Body of pancreas (tissue), 4 donors: ENCODE measurements at regions not wholly inside any gene's neighbourhood (a gene's known extent, or its start where the extent isn't known, plus 50 kb on each side); places are given as distances from the start of the nearest gene placed in this dataset.

Experiments
- ATAC-seq: fragments of 150-250 bp; one replicate; pipeline ENCODE4 v1.9.1; 2016
- DNase-seq, 4 donors: peaks; one replicate each; pipeline ENCODE4 v3.0.0-alpha.2; 2019
- H3K27ac ChIP-seq, 4 donors: fragments of 200-600 bp; sonication (generic); 1 replicate in 3 of 4; 2 replicates in 1 of 4; pipeline versions ENCODE4 v1.5.1 to v1.6.1; 2016 to 2019; ENCODE audit warnings: mild to moderate bottlenecking in 1 of 4, mixed read lengths in 1 of 4, moderate library complexity in 1 of 4
- H3K27me3 ChIP-seq, 2 donors: fragments of 200-600 bp; sonication (generic); one replicate each; pipeline ENCODE4 v1.6.0; 2016; ENCODE audit warnings: mild to moderate bottlenecking in 1 of 2
- H3K36me3 ChIP-seq, 2 donors: fragments of 200-600 bp; sonication (generic); replicated peaks in 1 of 2; 2 replicates each; pipeline ENCODE4 v1.5.1; 2016; ENCODE audit warnings: low read depth in 2 of 2; ENCODE audit not compliant: insufficient read depth in 1 of 2
- H3K4me1 ChIP-seq: fragments of 200-600 bp; sonication (generic); one replicate; pipeline ENCODE4 v1.6.0; 2016
- H3K4me3 ChIP-seq, 2 donors: fragments of 200-600 bp; sonication (generic); 1 replicate in 1 of 2; 2 replicates in 1 of 2; pipeline ENCODE4 v1.5.1; 2016 to 2019
- H3K9me3 ChIP-seq, 3 donors: fragments of 200-600 bp; sonication (generic); 1 replicate in 2 of 3; 2 replicates in 1 of 3; pipeline ENCODE4 v1.5.1; 2016
- CTCF ChIP-seq, 7 experiments: fragments of 450-650 bp in 4 of 7; fragments of 200-600 bp in 3 of 7; sonication (generic) in 3 of 7; IDR thresholded peaks; one replicate each; pipeline ENCODE4 v1.5.1; 2016 to 2019; ENCODE audit warnings: antibody characterized with exemption in 7 of 7
- POLR2A ChIP-seq, 3 donors: fragments of 450-650 bp; IDR thresholded peaks; one replicate each; pipeline ENCODE4 v1.6.1; 2016; ENCODE audit warnings: antibody characterized with exemption in 3 of 3, mild to moderate bottlenecking in 2 of 3
- WGBS, 2 donors: methylation state at CpG; one replicate each; pipeline ENCODE4 v1.1.5; 2017; 5-methylcytosine and 5-hydroxymethylcytosine counted together
- intact Hi-C: fragments of 100-400 bp; cut with DNase I; formaldehyde crosslinking; loops from one replicate; pipeline ENCODE4 v1.15.1; 2023

DNA sequence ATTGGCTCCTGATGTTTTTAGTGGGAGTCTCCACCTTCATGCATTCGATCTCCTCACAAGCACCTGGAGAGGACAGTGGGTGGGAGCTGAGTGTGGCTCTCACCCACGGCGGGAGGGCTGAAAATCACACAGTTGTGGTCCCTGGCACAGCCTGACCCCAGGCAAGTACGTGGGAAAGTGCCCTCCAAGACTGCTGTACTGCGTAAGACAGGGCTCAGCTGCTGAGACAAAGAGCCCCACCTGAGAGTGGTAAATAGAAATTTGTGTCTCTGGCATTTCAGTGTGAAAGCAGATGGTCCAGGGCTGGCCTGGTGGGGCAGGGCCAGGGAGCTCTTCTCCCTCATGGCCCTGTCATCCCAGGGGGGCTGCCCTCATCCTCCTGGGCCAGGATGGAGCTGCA, 77.4 kb upstream of the IQSEC1 start:
- no peak overlapping the region for H3K4me3 ChIP-seq
- no peak for ATAC-seq
- H3K27ac ChIP-seq: no peak overlapping the region
- H3K27me3 ChIP-seq: no peaks in the 10 kb centered on the region
- intact Hi-C loops: no loop called here
- WGBS, 2 donors: 87 to 90% methylated on average over 5 of the region's 5 CpGs
- DNase-seq: no peak
- H3K4me1 ChIP-seq: no peaks in the 10 kb centered on the region
- TF ChIP-seq CTCF (IDR thresholded peaks at IDR 0.05) (no peak), POLR2A (IDR thresholded peaks at IDR 0.05) (no peak)
- peaks cover 0 to 4% (median 0%) of the 10 kb centered on the region in 3 donors for H3K9me3 ChIP-seq
- H3K36me3 ChIP-seq: no peaks in the 10 kb centered on the region

DNA sequence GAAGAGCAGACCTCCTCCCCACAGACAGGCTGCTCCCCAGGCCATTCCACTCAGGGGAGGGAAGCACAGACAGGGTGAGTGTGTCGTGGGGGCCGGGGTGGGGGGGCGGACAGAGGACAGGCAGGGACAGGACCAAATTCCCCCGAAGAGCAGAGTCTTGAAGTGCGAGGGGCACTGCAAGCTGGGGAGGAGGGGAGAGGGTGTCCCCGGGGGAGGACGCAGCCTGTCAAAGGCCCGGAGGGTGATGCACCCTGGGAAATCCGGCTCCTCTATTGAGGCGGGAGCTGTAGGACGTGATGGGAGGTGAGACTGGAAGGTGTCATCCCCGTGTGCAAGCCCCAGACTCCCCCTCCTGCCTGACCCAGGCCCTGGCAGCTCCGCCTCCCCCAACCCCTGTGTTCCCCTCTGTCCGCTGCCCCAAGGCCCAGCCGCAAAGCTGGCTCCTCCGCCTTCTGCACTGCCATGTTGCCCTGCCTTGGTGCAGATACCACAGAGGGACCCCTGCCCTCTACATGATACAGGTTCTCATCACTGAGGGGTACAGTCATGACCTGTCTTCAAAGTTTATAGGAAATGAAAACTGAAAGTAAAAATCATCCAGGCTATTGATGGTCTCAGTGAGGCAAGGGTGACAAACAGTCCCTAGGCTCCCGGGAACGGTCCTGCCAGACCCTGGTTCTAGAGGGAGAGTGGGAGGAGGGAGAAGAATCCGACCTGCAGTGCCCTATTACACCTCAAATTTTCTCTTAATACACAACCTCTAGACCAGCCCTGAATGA, 76.3 kb upstream of the IQSEC1 start:
- 73 to 74% methylated on average over 16 to 18 of the region's 19 CpGs for WGBS, 2 donors
- no peaks in the 10 kb centered on the region for H3K9me3 ChIP-seq
- no peaks in the 10 kb centered on the region for H3K36me3 ChIP-seq
- H3K27ac ChIP-seq: no peak overlapping the region
- no peak for ATAC-seq
- peak in 1 of 4 donors; percentile 2 for DNase-seq
- no peaks in the 10 kb centered on the region for H3K4me1 ChIP-seq
- no peak for TF ChIP-seq POLR2A (IDR thresholded peaks at IDR 0.05)
- TF ChIP-seq CTCF (IDR thresholded peaks at IDR 0.05): no peak
- no peak overlapping the region for H3K4me3 ChIP-seq
- no peaks in the 10 kb centered on the region for H3K27me3 ChIP-seq
- intact Hi-C loops: no loop called here

DNA sequence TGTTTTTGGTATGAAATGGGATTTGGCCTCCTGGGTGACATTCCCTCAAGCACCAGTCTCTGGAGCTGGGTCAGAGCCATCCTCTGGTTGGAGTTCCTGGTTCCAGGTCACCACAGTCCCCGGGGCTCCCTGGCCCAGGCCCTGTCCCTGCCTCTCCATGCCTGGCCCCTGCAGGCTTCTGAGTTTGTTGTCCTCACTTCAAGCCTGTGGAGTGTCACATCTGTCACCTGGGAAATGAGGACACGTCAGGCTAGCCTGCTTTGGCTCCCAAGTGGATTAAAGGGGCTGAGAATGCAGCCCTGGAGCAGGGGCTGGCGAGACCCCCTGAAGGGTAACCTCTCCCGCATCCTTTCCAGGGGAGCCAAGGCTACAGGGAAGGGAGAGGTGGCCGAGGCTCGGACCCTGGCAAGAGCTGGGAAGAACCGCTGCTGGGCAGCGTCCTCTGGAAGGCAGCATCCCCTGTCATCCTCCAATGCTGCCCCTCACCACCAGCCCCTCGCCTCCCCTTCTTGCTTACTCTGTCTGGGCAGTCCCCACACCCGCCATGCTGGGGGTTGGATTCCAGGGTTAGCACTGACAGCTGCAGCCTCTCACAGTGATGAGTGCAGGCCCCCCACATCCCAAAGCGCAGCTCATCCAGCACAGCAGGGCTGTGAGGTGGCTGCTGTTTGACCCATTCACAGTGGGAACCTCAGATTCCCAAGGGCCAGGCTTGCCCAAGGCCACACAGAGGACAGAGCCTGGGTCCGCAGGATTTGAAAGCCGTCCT, 75.5 kb upstream of the IQSEC1 start:
- Histone ChIP-seq H3K4me1 (no peaks in the 10 kb centered on the region), H3K27ac (no peak overlapping the region), H3K9me3 (no peaks in the 10 kb centered on the region), H3K4me3 (no peak overlapping the region), H3K27me3 (no peaks in the 10 kb centered on the region), H3K36me3 (no peaks in the 10 kb centered on the region)
- ATAC-seq: no peak
- WGBS, 2 donors: 86 to 87% methylated on average over 7 to 13 of the region's 13 CpGs
- TF ChIP-seq CTCF (IDR thresholded peaks at IDR 0.05) (no peak), POLR2A (IDR thresholded peaks at IDR 0.05) (no peak)
- intact Hi-C loops: no loop called here
- DNase-seq: no peak

- intact Hi-C loops: no loop called here
- WGBS, 2 donors: 72 to 89% methylated on average over 6 to 8 of the region's 8 CpGs
- Histone ChIP-seq H3K4me1 (no peaks in the 10 kb centered on the region), H3K4me3 (no peak overlapping the region), H3K9me3 (no peaks in the 10 kb centered on the region), H3K36me3 (no peaks in the 10 kb centered on the region), H3K27ac (no peak overlapping the region), H3K27me3 (no peaks in the 10 kb centered on the region)
- ATAC-seq (no peak), DNase-seq (no peak)
- no peak for TF ChIP-seq CTCF (IDR thresholded peaks at IDR 0.05)
- no peak for TF ChIP-seq POLR2A (IDR thresholded peaks at IDR 0.05)
Measured at GRCh38 chr3:13148126-13148525, 74.9 kb upstream of the IQSEC1 start.
